ENCODE measurements at regions not wholly inside any gene's neighbourhood (a gene's known extent, or its start where the extent isn't known, plus 50 kb on each side); places are given as distances from the start of the nearest gene placed in this dataset.

- Histone ChIP-seq H4K5ac (ENCODE audit: low read depth, low read length) (no peak overlapping the region), H2BK15ac (ENCODE audit: low read depth, low read length) (no peak overlapping the region), H3K4me3 (ENCODE audit: insufficient read depth, low read depth, low read length) (no peak overlapping the region), H3K9ac (ENCODE audit: low read depth, low read length) (no peak overlapping the region), H3K79me1 (ENCODE audit: low read depth in 1 of 2, low read length in 2 of 2) (no peaks in the 10 kb centered on the region), H3K36me3 (ENCODE audit: control insufficient read depth, insufficient read depth, low read length) (no peaks in the 10 kb centered on the region), H3K4me1 (ENCODE audit: control insufficient read depth, insufficient read depth, low read length) (no peaks in the 10 kb centered on the region), H3K14ac (replicated peaks; ENCODE audit: low read depth, low read length) (no peak overlapping the region), H2AFZ (replicated peaks; ENCODE audit: low read length, poor library complexity) (no peak overlapping the region), H2AK9ac (replicated peaks; ENCODE audit: low read depth, low read length, poor library complexity) (no peak overlapping the region), H3K27me3 (ENCODE audit: control insufficient read depth, insufficient read depth, low read length) (no peaks in the 10 kb centered on the region), H4K91ac (ENCODE audit: insufficient read depth, low read depth, low read length) (no peak overlapping the region), H3K27ac (ENCODE audit: insufficient read depth, low read length) (no peak overlapping the region), H3K4me2 (ENCODE audit: low read depth, low read length) (no peak overlapping the region), H2BK5ac (ENCODE audit: low read depth, low read length, poor library complexity, severe bottlenecking) (no peak overlapping the region), H3K4ac (ENCODE audit: low read depth, low read length) (no peak overlapping the region), H2BK20ac (ENCODE audit: low read depth, low read length) (no peak overlapping the region), H4K20me1 (ENCODE audit: insufficient read depth, low read length) (no peaks in the 10 kb centered on the region), H3K9me1 (ENCODE audit: insufficient read depth, low read length) (no peaks in the 10 kb centered on the region), H3K9me3 (ENCODE audit: control insufficient read depth, insufficient read depth, low read length) (peaks cover 25% of the 10 kb centered on the region), H3K18ac (ENCODE audit: low read depth, low read length) (no peak overlapping the region), H2AK5ac (ENCODE audit: low read depth, low read length) (no peak overlapping the region), H4K8ac (ENCODE audit: low read depth in 2 of 2, low read length in 2 of 2) (no peak overlapping the region), H2BK120ac (ENCODE audit: low read depth, low read length) (no peak overlapping the region), H3K56ac (ENCODE audit: extremely low read depth, insufficient read depth, low read length) (no peak overlapping the region), H3K23ac (ENCODE audit: low read depth, low read length) (no peak overlapping the region)
- dilution Hi-C loops (cut with HindIII; ENCODE audit: low sequenced_read_pairs, unreplicated experiment) (no loop called here), in situ Hi-C loops (cut with MboI; ENCODE audit: low sequenced_read_pairs) (no loop called here), intact Hi-C loops (cut with micrococcal nuclease) (no loop called here)
- DNase-seq (no peak), ATAC-seq (ENCODE audit: low read depth) (no peak)
- ChIA-PET POLR2A (ENCODE audit: unreplicated experiment) (no interaction called here), CTCF (no interaction called here)
- no TSS peak for BruUV-seq (replicated peaks)
- TF ChIP-seq MXI1 (IDR thresholded peaks at IDR 0.05; ENCODE audit: borderline replicate concordance, low read depth, low read length) (no peak), FOS (IDR thresholded peaks at IDR 0.05; ENCODE audit: low read depth, low read length) (no peak), CEBPB (IDR thresholded peaks at IDR 0.05; ENCODE audit: low read depth, low read length) (no peak), MAZ (IDR thresholded peaks at IDR 0.05; ENCODE audit: borderline replicate concordance, low read depth, low read length) (no peak), RFX5 (IDR thresholded peaks at IDR 0.05; ENCODE audit: low read depth, low read length) (no peak), RCOR1 (IDR thresholded peaks at IDR 0.05; ENCODE audit: insufficient replicate concordance, low read length) (no peak), POLR2A (IDR thresholded peaks at IDR 0.05; ENCODE audit: low read depth, low read length) (no peak), BHLHE40 (IDR thresholded peaks at IDR 0.05; ENCODE audit: low read depth, low read length) (no peak), RAD21 (IDR thresholded peaks at IDR 0.05; ENCODE audit: low read length) (no peak), NFE2L2 (IDR thresholded peaks at IDR 0.05; ENCODE audit: low read depth, low read length) (no peak), CHD1 (IDR thresholded peaks at IDR 0.05; ENCODE audit: low read depth, low read length) (no peak), CTCF (conservative IDR thresholded peaks at IDR 0.05; ENCODE audit: low read depth, low read length) (no peak), ELK1 (IDR thresholded peaks at IDR 0.05; ENCODE audit: borderline replicate concordance, low read depth, low read length) (no peak), SMC3 (IDR thresholded peaks at IDR 0.05; ENCODE audit: low read depth, low read length) (no peak), MAFK (IDR thresholded peaks at IDR 0.05; ENCODE audit: low read depth, low read length) (no peak)
- TF ChIP-seq, protein P1, sequence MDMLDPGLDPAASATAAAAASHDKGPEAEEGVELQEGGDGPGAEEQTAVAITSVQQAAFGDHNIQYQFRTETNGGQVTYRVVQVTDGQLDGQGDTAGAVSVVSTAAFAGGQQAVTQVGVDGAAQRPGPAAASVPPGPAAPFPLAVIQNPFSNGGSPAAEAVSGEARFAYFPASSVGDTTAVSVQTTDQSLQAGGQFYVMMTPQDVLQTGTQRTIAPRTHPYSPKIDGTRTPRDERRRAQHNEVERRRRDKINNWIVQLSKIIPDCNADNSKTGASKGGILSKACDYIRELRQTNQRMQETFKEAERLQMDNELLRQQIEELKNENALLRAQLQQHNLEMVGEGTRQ (IDR thresholded peaks at IDR 0.05; ENCODE audit: low read depth, low read length): no peak
- WGBS, 2 experiments (ENCODE audit: extremely low coverage in 2 of 2, insufficient read length in 1 of 2): 0% methylated on average over 2 of the region's 4 CpGs; no CpG with 5 or more reads in 1 of the 2 experiments
These were observed 192.1 kb downstream of the VRK1 start for GRCh38 chr14:96989306-96989705.

Data from IMR-90 (cell line).